ENCODE measurements at regions not wholly inside any gene's neighbourhood (a gene's known extent, or its start where the extent isn't known, plus 50 kb on each side); places are given as distances from the start of the nearest gene placed in this dataset.

DNA sequence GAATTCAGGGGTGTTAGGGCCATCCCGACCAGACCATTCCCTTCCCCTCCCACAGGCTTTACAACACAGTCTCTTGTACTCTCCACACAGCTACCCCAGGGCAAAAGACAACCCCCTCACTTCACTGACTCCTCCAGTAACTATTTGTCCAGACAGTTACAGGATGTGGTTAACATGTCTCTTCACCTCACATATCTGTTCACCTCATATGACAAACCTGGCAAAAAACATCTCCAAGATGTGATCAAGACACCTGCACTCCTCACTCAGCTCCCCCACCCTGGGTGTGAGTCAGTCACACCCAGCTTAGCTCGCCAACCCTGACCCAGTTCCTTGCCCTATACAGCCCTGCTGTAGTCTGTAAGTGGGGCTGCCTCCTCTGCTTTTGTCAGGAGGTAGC lies 490.5 kb upstream of the CHRM3 start:
- no peak for DNase-seq

DNA sequence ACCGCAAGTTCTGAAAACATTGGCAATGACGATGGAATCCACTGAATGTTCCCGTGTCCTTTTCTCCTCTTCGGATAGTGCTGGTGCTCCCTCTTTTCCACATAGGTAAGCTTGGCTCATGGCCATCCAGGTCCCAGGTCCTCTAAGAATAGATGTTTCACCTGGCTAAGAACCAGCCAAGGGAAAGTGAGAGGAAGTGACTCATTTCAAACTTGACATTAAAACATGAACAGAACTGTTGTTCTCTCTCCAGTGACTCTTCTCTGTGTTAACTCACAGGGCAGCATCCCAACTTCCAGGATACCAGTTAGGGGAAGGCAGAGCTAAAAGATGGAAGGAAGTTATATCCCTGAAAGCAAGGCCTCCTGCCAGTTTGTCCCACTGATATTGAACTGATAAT lies 493.8 kb upstream of the CHRM3 start:
- DNase-seq = no peak

DNA sequence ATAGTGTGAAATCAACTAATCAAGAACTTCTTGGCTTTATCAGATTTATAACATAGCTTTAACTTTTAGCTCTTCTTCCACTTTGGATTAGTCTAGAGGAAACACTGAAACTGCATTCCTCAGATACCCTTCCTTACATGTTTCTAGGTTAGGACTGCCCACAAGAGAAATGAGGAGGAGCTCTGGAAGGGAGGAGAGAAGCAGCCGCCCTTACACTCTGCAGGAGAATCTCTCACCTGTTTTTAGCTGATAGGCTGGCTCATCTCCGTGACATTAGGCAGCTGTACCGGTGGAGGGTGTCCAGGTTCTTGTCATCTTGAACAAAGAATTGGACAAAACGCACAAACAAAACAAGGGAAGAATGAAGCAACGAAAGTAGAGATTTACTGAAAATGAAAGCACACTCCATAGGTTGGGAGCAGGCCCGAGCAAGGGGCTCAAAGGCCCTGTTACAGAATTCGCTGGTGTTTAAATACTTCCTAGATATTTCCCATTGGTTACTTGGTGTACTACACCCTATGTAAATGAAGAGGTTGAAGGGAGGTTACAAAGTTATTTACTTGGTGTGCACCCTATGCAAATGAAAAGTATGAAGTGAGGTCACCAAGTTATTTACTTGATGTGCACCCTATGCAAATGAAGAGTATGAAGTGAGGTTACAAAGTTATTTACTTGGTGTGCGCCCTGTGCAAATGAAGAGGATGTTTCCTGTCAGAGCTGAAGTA lies 524.9 kb upstream of the CHRM3 start:
- no peak for DNase-seq

DNA sequence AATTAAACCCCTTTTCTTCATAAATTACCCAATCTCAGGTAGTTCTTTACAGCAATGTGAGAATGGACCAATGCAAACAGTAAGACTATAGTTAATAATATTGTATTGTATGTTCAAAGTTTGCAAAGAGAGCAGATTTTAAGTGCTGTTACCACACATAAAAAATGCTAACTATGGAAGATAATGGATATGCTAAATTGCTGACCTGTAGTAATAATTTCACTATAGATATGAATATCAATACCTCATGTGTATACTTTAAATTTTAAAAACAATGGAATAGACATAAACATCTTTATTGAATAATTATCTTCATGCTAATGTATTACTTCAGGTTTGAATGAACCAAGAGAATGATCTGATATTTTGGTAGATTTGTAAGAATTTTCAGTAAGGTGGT lies 552.4 kb upstream of the CHRM3 start:
- DNase-seq = no peak

DNA sequence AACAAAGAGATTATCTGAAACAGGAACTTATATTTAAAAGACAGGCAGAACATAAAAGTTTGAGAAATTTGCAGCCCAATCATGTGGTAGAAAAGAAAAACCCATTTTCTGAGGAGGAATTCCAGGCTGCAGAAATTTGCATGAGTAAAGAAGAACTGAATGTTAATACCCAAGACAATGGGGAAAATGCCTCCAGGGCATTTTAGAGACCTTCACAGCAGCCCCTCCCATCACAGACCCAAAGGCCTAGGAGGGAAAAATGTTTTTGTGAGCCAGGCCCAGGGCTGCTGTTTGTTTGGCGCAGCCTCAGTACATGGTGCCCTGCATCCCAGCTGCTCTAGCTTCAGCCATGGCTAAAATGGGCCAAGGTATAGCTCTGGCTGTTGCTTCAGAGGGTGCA lies 554.3 kb upstream of the CHRM3 start:
- no peak for DNase-seq

DNA sequence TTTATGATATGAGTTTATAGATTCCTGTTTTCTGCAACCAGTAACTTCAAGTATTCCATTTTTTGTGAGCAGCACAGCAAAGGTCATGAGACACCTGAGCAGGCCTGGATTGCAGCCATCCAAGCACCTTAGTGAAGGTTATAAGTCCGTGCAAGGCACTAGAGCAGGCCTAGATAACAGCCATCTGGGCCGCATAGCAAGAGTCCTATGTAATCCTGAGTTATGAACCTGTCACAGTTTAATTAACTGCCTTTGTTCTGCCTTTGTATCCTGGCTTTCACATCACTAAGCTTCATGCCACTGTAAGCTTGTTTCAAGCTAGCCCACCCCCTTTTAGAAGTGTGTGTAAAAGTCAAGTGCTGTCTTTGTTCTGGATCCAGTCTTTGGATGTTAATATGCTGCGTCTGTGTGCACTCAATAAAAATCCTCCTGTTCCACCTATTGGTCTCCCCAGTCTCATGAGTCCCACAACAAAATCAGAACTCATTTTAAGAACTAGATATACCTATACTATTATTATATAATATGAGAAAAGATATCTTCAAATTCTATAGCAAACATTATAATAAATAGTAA lies 556.2 kb upstream of the CHRM3 start:
- no peak for DNase-seq

DNA sequence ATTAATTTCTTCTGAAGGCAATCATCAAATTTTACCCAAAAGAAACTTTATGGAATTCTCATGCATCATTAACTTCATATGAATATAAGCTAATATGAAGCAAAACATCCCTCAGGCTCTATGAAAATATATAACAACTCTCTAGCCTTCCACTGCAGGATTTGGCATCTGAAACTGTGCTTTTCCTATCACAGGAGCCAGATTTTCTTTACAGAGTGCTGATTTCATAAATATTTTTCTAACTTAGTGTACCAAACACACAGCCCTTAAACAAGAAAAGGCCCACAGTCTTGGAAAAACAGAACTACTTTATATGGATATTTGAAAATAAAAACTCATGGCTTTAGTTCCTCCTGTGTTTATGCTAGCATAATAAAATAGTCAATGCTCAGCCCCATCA lies 559.5 kb upstream of the CHRM3 start:
- DNase-seq = no peak

DNA sequence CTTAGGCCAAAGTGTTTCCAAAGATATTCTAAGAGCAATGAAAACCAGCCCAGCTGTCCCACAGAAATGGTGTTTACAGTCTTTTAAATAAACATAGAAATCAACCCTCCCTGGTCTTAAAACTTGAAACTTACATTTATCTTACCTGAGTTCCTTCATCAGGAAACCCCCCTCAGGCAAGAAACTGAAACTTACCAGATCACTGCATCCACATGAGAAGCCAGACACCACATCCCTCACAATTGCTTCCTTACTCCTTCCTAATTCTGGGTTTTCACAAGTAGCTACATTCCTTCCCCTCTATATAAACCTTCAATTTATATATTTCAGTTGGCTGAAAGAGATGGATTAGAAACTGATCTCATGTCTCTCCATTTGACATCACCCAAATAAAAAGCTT lies 563.0 kb upstream of the CHRM3 start:
- no peak for DNase-seq

DNA sequence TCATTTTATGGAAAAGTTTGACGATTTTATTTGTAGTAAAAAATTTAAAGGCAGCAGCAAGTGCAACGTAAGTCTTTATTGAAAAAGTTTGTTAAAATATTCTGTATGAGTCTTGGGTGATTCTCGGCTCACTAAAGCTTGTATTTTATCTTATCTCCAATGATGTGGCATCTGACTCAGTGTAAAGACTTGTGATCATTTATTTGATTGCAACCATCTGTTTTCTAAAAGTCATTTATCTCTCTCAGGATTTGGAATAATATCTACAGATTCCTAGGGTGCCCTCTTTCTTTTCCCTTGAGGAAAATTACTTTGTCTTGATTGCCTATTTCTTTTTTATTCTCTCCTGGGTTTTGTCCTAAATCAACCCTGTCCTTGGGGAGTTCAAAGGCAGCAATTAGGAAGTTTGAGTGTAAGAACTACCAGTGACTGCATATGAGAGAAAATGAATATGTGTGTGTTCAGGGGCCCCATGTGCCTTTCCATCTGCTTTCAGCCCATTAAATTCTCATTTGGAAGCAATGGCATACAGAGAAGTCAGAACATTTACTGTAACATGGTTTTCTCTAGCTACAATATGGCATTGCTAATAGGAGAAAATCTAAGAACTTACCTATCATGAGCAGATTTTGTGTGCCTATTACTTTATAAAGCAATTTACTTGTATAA lies 575.0 kb upstream of the CHRM3 start:
- DNase-seq = no peak

DNA sequence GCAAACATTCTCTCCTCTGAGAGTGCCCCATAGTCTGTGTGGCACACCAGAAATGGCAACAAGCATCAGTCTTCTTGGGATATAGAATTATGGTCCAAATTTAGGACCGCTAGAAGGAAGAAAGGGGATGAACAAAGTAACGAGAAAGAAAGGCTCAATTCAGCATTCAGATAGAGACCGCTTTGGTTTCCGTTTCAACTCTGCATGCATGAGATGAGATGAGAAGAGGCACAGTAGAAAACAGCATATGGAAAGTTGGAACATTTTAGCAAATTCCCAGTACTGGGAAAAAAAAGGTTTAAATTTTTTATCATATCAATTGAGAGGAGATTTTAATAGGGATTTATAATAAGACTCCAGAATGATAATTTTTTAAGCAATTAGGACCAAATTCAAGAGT lies 595.5 kb upstream of the CHRM3 start:
- DNase-seq = no peak

DNA sequence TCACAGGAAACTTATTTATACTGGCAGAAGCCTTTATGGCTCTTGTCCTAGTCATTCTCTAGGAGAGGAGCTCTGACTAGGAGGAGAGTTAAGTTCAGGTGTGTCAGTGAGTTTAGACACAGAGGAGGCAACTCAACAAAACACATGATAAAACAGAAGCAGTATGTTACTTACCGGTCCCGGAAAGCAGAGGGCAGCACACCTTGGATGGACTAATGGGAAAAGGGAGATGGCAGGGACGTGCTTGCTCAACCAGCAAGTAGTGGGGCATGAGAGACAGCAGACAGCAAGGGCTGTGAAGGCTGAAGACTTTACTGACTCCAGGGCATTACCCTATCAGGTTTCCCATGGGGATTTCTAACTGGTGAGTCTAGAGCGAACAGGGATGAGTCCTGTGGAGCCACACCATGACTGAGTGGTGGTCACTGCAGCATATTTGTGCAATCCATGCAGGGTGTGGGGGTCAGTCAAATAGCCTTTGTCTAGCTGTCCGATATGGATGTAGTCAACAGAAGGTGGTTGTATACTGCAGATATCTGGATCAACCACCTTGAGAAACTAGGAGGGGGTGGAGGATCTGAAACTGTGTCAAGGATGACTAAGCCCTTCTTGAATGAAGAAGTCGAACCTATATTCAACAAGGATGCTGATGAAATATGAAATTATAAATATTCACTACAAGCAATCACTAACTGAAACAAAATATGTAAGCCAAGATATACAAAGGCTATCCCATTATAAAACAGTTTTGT lies 596.3 kb upstream of the CHRM3 start:
- DNase-seq = no peak

DNA sequence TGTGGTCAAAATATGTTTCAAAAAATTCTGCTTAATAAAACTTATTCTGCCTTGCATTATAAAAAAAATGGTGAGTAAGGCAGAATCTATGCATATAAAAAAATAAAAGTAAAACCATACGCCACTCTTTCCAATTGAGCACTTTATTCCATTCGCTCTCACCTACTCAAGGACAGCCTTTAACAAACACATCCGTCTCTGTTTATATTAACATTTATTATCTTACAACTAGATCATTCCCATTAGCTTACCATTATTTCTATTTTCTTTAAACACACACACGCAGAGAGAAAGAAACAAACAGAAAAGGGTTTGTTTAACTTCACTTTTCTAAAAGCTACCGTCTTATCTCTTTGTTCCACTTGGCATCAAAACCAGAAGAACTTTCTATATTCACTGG lies 598.9 kb upstream of the CHRM3 start:
- DNase-seq = no peak

DNA sequence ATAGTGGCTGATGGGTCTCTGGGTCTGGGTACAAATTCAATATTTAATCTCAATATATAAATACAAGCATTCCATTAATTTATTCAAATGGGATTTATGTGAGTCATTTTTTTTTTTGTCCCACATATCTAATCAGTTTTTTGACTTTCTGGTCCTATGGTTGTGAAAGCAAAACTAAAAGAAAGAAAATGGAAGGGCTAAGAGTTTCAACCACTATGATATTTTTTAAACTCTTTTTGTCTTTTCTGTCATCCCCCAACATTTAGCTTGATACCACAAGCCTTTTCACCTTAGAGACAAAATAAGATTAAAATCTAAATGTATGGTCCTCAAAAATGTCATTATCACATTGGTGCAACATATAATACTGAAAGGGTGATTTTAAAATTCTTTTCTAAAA lies 602.7 kb upstream of the CHRM3 start:
- DNase-seq = no peak

DNA sequence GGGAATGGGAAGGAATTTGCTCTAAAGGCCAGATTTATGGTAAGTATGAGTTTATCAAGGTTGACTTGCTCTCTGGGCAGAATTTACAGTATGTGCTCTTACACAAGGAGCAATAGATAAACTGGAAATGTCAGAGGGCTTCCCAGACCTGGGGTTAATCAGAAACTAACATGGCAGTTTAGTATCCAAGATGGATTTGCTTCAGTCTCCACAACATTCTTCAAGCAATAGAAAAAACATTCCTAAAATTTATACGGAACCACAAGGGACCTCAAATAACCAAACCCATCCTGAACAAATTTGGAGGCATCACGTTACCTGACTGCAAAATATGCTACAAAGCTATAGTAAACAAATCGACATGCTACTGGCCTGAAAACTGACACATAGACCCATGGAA lies 606.7 kb upstream of the CHRM3 start:
- DNase-seq = no peak

DNA sequence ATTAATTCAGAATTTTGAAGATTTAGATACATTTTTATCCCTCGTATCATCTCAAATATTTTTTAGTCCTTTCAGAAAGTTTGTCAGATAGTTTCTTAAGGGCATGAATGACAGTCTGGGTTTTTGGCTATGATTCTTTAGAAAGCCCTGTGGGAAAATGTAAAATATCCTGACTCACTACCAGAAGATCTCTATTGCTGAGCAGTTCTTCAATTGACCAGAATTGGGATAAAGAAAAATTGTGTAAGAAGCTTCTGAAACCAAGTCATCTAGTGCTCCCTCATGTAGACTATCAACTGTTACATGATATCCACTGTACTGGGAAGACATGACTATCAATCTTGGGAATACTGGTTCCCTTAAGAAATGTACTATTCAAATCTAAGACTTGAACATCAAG lies 608.3 kb upstream of the CHRM3 start:
- no peak for DNase-seq

DNA sequence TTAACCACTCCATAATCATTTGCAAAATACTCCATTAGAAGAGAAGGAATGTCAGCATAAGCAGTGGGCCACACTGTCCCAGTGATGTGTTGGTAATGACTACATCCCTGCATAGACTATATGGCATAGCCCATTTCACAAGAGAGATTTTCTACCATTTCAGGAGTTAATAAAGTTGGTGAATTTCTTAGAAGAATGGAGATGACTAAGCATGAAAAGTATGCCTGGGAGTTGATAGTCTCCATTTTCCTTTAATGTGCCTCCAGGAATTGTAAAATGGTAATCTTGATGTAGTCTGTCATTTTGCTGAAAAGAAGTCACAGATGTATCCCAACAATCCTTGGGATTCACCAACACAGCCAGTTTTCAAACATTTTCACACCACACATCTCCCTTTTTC lies 608.8 kb upstream of the CHRM3 start:
- no peak for DNase-seq

DNA sequence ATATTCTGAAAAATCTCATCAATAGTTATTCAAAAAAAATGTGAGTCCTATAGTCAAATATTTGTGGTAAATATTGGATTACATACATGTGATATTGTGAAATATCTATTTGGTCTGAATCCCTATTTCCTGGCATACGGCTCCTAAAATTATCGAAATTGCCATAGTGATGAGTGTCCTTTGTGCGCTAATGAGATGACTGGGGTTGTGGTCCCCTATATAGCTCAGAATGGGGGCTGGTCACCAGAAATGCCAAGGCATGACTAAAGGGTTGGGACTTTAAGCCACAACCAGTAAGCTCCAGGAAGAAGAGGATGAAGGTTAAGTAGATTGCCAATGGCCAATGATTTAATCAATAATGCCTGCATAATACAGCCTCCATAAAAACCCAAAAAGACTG lies 610.2 kb upstream of the CHRM3 start:
- no peak for DNase-seq

DNA sequence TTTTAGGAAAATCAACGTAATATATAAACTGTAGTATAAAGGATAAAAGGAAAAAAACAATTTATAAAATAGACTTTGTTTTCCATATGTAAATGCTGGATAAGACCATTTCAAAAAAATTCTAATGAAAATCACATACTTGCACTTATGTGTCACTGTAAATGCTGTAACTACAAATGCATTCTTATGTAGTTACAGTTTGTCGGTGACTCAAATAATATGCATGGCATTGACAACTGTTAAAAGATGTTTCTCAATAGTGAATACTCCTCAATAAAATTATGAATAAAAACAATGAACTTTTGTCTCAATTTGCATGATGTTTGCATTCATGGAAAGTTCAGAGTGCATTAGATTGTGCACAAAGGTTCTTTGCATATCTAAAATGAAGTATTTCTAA lies 614.0 kb upstream of the CHRM3 start:
- no peak for DNase-seq

DNA sequence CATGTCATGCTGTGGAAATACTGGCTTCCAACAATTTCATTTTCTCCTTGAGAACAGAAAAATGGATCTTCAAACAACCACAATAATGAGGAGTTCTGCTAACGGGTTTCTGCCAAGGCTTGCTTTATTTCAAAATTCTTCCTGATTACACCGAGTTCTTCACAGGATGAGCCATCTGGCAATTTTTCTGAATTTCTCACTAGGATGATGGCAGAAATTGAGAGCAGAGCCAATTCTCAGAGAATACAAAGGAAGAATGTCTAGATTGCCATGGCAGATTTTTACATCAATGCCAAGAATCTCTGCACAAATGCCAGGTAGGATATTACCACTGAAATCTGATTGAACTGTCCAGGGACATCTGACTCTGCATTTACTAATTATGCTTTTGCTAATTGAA lies 619.0 kb upstream of the CHRM3 start:
- DNase-seq = no peak

DNA sequence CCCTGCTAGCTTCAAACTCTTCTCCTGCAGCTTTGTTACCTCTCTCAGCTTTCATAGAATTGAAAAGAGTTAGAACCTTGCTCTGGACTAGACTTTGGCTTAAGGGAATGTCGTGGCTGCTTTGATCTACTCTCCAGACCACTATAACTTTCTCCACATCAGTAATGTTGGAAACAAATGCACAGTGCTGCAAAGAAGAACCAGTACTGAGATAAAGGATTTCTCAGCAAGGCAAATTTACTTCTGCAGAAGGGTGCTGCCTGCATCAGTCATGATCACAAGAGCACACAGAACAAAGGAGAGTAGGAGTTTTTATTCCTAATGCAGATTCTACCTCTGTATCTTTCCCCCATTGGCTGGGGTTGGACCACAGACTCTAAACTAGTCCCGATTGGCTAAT lies 621.6 kb upstream of the CHRM3 start:
- no peak for DNase-seq

DNA sequence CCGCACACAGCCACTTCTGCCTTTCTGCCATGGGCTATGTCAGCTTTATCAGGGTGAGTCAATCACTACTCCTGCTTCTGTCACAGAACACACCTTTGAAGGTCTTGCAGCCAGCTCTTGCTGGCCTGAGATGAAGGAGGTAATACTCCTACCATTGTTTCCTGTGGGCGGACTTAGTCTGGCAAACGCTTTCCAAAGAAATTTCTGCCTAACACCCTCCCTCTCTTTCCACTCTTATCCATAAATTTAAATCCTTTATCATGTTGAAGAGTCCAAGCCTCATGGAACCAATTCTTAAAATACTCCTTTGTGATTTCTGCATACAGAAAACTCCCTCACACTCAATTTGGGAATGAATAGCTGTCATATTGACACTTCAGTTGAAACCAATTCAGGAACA lies 633.1 kb upstream of the CHRM3 start:
- no peak for DNase-seq

DNA sequence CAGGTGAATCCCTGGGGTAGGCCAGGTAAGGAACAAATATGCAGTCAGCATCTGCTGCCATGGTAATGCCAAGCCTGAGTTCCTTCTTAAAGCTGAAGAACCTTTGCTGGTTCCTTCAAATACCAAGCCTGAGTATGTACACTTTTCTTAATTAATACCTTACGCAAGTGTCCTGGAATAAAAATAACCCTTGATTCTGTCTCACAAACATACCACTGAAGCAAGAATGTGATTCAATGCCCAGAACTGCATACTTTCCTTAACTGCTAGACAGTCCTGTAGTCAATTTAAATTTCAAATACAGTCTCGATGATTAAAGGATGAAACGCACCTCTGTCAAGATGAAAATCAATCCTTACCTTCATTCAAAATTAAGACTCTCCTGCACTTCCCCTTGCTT lies 634.0 kb upstream of the CHRM3 start:
- no peak for DNase-seq

DNA sequence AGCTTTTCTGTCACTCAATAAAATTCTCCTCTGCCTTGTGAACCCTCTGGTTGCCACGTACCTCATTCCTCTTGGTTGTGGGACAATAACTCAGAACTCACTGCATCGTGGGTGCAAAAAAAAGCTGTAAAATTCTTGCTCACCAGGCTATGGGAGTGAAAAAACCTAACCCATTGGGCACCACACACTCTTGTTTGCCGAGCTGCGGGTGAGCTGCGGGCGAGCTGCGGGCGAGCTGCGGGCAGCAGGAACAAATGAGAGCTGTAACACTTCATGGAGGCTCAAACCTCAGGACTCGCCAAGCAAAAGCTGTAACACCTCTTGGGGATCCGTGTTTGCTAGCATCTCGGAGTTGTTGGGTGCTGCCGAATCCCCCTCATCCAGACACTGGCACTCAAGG lies 641.3 kb upstream of the CHRM3 start:
- DNase-seq = no peak

DNA sequence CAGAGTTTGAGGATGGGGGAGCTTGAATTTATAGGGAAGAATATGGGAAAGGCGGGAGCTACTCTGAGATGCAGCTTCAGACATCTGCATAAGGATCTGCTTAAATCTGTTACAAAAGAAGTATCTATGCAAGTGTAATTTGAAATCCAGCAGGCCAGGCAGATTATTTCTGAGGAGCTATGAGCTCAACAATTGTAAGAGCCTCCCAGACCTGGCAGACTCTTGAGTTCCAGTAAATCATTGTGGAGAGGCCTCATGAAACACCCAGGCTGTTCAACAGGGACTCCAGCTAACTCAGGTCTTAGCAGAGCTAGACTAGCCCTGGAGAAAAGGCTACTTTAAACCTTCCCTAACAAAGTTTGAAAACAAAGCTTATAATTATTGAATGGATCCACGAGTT lies 647.5 kb upstream of the CHRM3 start:
- no peak for DNase-seq

All from NCI-H1694 (cell line).